ENCODE measurements at regions not wholly inside any gene's neighbourhood (a gene's known extent, or its start where the extent isn't known, plus 50 kb on each side); places are given as distances from the start of the nearest gene placed in this dataset.

- H3K9me3 Mint-ChIP-seq = peaks cover 12% of the 10 kb centered on the region
- ATAC-seq (ENCODE audit: low read depth) (no peak), DNase-seq (ENCODE audit: low spot score in 2 of 2) (no peak)
- H3K4me3 Mint-ChIP-seq = no peak overlapping the region
- no peak overlapping the region for H3K27ac Mint-ChIP-seq
- peaks cover 15% of the 10 kb centered on the region for H3K27me3 Mint-ChIP-seq
- H3K36me3 Mint-ChIP-seq = peaks cover 5% of the 10 kb centered on the region
- H3K4me1 Mint-ChIP-seq = no peaks in the 10 kb centered on the region
Measured at GRCh38 chr1:29380532-29380931, 144.2 kb downstream of the PTPRU start.

GRCh38 chr1:29379443-29380073 is 143.2 kb downstream of the PTPRU start:
- ATAC-seq (ENCODE audit: low read depth) = no peak
- Mint-ChIP-seq H3K4me1 (no peaks in the 10 kb centered on the region), H3K9me3 (peaks cover 12% of the 10 kb centered on the region), H3K27me3 (peaks cover 17% of the 10 kb centered on the region), H3K27ac (no peak overlapping the region), H3K36me3 (peaks cover 5% of the 10 kb centered on the region), H3K4me3 (no peak overlapping the region)
- no peak for DNase-seq (ENCODE audit: low spot score in 2 of 2)

Measured in memory B cell (primary cell).